HepG2 (cell line): ENCODE measurements at regions not wholly inside any gene's neighbourhood (a gene's known extent, or its start where the extent isn't known, plus 50 kb on each side); places are given as distances from the start of the nearest gene placed in this dataset.

Source experiments
- ATAC-seq: fragments of 200-7000 bp; cut with Tn5 transposase; 3 replicates; pipeline ENCODE4 v1.9.1; 2020; ENCODE audit warnings: mild to moderate bottlenecking, moderate library complexity
- BruUV-seq: library from RNA; stranded (reverse); fragments of 400-500 nt; replicated peaks from 2 replicates; lab custom pipeline; 2021; lab: Mats Ljungman, UMichigan
- CTCF ChIA-PET: fragments of 300-600 bp; formaldehyde crosslinking; extraction: SDS; loops from one replicate; lab custom pipeline; 2021; ENCODE audit warnings: low total read pairs, inconsistent platforms, low intra/inter-chr PET ratio; lab: Yijun Ruan, JAX
- POLR2A ChIA-PET: fragments of 350-600 bp; sonication (Branson Sonifier 250); formaldehyde crosslinking; loops from one replicate; lab custom pipeline; 2020; ENCODE audit warnings: antibody characterized with exemption, inconsistent platforms; lab: Yijun Ruan, JAX
- DNase-seq: peaks from one replicate; pipeline ENCODE4 v3.0.0-alpha.2; 2015; ENCODE audit warnings: low spot score
- FAIRE-seq: peaks from 3 replicates; lab custom pipeline; 2011; peaks lifted over from hg19 to GRCh38; lab: Jason Lieb, UNC
- H2AFZ ChIP-seq: one replicate; pipeline ENCODE4 v1.6.1; 2011; ENCODE audit warnings: low read length, inconsistent platforms
- H3K27ac ChIP-seq: fragments of 300-600 bp; 3 replicates; pipeline ENCODE4 v1.8.0; 2011; ENCODE audit warnings: mixed run types, mild to moderate bottlenecking, mixed read lengths, low read length, inconsistent platforms; ENCODE audit not compliant: insufficient read depth; ENCODE audit errors: extremely low read length
- H3K27me3 ChIP-seq, 2 experiments: fragments of 200-600 bp in 1 of 2; 2 replicates in 1 of 2; 3 replicates in 1 of 2; pipeline versions ENCODE4 v1.6.0 to v1.8.0; 2011; ENCODE audit warnings: low read length in 2 of 2, mild to moderate bottlenecking in 2 of 2, moderate library complexity in 2 of 2, inconsistent platforms in 1 of 2; ENCODE audit not compliant: insufficient read depth in 2 of 2, control insufficient read depth in 1 of 2
- H3K36me3 ChIP-seq, 2 experiments: fragments of 200-600 bp in 1 of 2; replicated peaks in 1 of 2; 2 replicates in 1 of 2; 3 replicates in 1 of 2; pipeline versions ENCODE4 v1.5.1 to v1.8.0; 2011; ENCODE audit warnings: low read length in 2 of 2, inconsistent platforms in 1 of 2; ENCODE audit not compliant: insufficient read depth in 2 of 2, control insufficient read depth in 1 of 2
- H3K4me1 ChIP-seq: 2 replicates; pipeline ENCODE4 v1.5.1; 2012; ENCODE audit warnings: low read length, inconsistent platforms; ENCODE audit not compliant: insufficient read depth
- H3K4me2 ChIP-seq: 2 replicates; pipeline ENCODE4 v1.6.0; 2011; ENCODE audit warnings: low read depth, low read length, inconsistent platforms
- H3K4me3 ChIP-seq, 3 experiments: fragments of 200-600 bp in 1 of 3; sonication (generic), shearing (Covaris generic) in 1 of 3; replicated peaks in 1 of 3; 2 replicates each; pipeline ENCODE4 v1.5.1; 2011 to 2016; ENCODE audit warnings: low read length in 3 of 3, inconsistent platforms in 2 of 3, low read depth in 2 of 3, mild to moderate bottlenecking in 2 of 3, control low read depth in 1 of 3, mixed read lengths in 1 of 3; ENCODE audit not compliant: insufficient read depth in 1 of 3
- H3K79me2 ChIP-seq: one replicate; pipeline ENCODE4 v1.6.1; 2011; ENCODE audit warnings: low read length, inconsistent platforms; ENCODE audit not compliant: insufficient read depth
- H3K9ac ChIP-seq: 2 replicates; pipeline ENCODE4 v1.6.0; 2011; ENCODE audit warnings: mild to moderate bottlenecking, low read depth, low read length, inconsistent platforms; ENCODE audit not compliant: insufficient read depth
- H3K9me3 ChIP-seq: 2 replicates; pipeline ENCODE4 v1.5.1; 2012; ENCODE audit warnings: mild to moderate bottlenecking, low read length
- H4K20me1 ChIP-seq: 2 replicates; pipeline ENCODE4 v1.6.0; 2011; ENCODE audit warnings: inconsistent platforms, mild to moderate bottlenecking, low read length, moderate library complexity; ENCODE audit not compliant: insufficient read depth
- GFI1 ChIP-seq: sonication (generic); formaldehyde crosslinking; IDR thresholded peaks from 2 replicates; pipeline ENCODE4 v1.5.0; 2020; ENCODE audit warnings: missing genetic modification reagents, mild to moderate bottlenecking, borderline replicate concordance
- KDM2A ChIP-seq: sonication (generic); formaldehyde crosslinking; IDR thresholded peaks from 2 replicates; pipeline ENCODE4 v1.4.0; 2020; ENCODE audit warnings: low read depth, missing genetic modification reagents, borderline replicate concordance
- MAF1 ChIP-seq: sonication (generic); formaldehyde crosslinking; IDR thresholded peaks from 2 replicates; pipeline ENCODE4 v1.5.0; 2020; ENCODE audit warnings: missing genetic modification reagents, borderline replicate concordance
- MZF1 ChIP-seq: sonication (generic); formaldehyde crosslinking; IDR thresholded peaks from 2 replicates; pipeline ENCODE4 v1.8.1; 2023; ENCODE audit warnings: mild to moderate bottlenecking, missing genetic modification reagents, borderline replicate concordance
- SMARCE1 ChIP-seq: fragments of 450-650 bp; IDR thresholded peaks from 2 replicates; pipeline ENCODE4 v1.6.1; 2017; ENCODE audit warnings: borderline replicate concordance
- SOX5 ChIP-seq: IDR thresholded peaks from 2 replicates; pipeline ENCODE4 v1.6.1; 2016; ENCODE audit warnings: borderline replicate concordance
- TFDP1 ChIP-seq: IDR thresholded peaks from 2 replicates; pipeline ENCODE4 v1.6.1; 2016; ENCODE audit warnings: missing compliant biosample characterization, missing genetic modification reagents, borderline replicate concordance
- WIZ ChIP-seq: sonication (generic); formaldehyde crosslinking; IDR thresholded peaks from 2 replicates; pipeline ENCODE4 v1.5.1; 2020; ENCODE audit warnings: mild to moderate bottlenecking, missing genetic modification reagents
- ZFAT ChIP-seq: sonication (generic); formaldehyde crosslinking; conservative IDR thresholded peaks from 2 replicates; pipeline ENCODE4 v1.8.1; 2023; ENCODE audit warnings: missing genetic modification reagents, inconsistent platforms
- ZNF557 ChIP-seq: sonication (generic); formaldehyde crosslinking; IDR thresholded peaks from 2 replicates; pipeline ENCODE4 v1.4.0; 2020; ENCODE audit warnings: missing genetic modification reagents
- ZNF577 ChIP-seq: sonication (generic); formaldehyde crosslinking; IDR thresholded peaks from 2 replicates; pipeline ENCODE4 v1.4.0; 2020; ENCODE audit warnings: mild to moderate bottlenecking, low read depth, missing genetic modification reagents, borderline replicate concordance
- WGBS: methylation state at CpG from one replicate; pipeline ENCODE4 v1.1.6; 2017; ENCODE audit warnings: low lambda C conversion rate; 5-methylcytosine and 5-hydroxymethylcytosine counted together
- in situ Hi-C: cut with HindIII; loops from 2 replicates; pipeline ENCODE4 v1.10.0; 2017; ENCODE audit warnings: low pct_unique_long_range_greater_than_20kb; ENCODE audit not compliant: extremely low pct_ligation_motif_present
- intact Hi-C: fragments of 100-400 bp; cut with micrococcal nuclease; formaldehyde crosslinking; loops from one replicate; pipeline ENCODE4 v1.10.0; 2022; ENCODE audit not compliant: unreplicated experiment

DNA sequence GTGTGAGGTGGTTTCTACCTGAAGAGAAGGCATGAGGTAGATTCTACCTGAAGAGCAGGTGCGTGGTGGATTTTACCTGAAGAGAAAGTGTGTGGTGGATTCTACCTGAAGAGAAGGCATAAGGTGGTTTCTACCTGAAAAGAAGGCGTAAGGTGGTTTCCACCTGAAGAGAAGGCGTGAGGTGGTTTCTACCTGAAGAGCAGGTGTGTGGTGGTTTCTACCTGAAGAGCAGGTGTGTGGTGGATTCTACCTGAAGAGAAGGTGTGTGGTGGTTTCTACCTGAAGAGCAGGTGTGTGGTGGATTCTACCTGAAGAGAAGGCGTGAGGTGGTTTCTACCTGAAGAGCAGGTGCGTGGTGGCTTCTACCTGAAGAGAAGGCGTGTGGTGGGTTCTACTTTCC, 192.8 kb downstream of the MED10 start:
- Histone ChIP-seq H3K9ac (no peak overlapping the region), H3K4me2 (no peak overlapping the region), H3K79me2 (no peaks in the 10 kb centered on the region), H3K9me3 (no peaks in the 10 kb centered on the region), H3K27me3 (no peaks in the 10 kb centered on the region; a peak in 1 of 5 replicates), H4K20me1 (no peaks in the 10 kb centered on the region), H3K4me3 (no peak overlapping the region), H3K27ac (no peak overlapping the region), H3K36me3 (no peaks in the 10 kb centered on the region), H2AFZ (no peak overlapping the region), H3K4me1 (no peaks in the 10 kb centered on the region)
- FAIRE-seq (no peak), ATAC-seq (no peak), DNase-seq (no peak)
- ChIA-PET POLR2A (no interaction called here), CTCF (no interaction called here)
- intact Hi-C loops, result no loop called here
- in situ Hi-C loops, result no loop called here
- 30% methylated on average over 6 of the region's 6 CpGs for WGBS
- BruUV-seq, result no TSS peak
- TF ChIP-seq ZNF557 (CRISPR knock-in tag) (no peak), TFDP1 (CRISPR knock-in tag) (no peak), ZNF577 (CRISPR knock-in tag) (no peak), ZFAT (CRISPR knock-in tag) (no peak), GFI1 (no peak), MZF1 (CRISPR knock-in tag) (no peak), MAF1 (CRISPR knock-in tag) (no peak), WIZ (no peak), KDM2A (no peak), SOX5 (CRISPR knock-in tag) (no peak), SMARCE1 (no peak)
